ENCODE measurements at regions not wholly inside any gene's neighbourhood (a gene's known extent, or its start where the extent isn't known, plus 50 kb on each side); places are given as distances from the start of the nearest gene placed in this dataset.

DNA sequence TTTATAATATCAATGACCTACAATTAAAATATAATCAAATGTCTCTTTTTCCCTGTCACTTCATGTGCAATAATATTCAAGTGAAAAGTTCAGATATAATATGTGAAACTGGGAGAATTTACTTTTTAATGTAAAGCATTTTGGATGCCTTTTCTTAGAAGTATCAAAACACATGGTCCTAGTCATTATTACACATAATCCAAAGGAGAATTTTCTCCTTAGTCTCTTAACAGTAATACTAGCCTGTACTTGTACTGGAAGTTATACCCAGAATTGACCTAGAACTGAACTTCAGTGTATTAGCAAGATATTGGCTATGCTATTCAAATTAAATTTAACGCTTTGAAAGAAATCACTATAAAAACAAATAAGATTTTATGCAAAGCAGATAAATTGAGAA is 842.6 kb upstream of the MANEA start:
- ChIA-PET CTCF (no interaction called here), POLR2A (no interaction called here), RAD21 (ENCODE audit: low non-redundant PET in 1 of 2, low total read pairs in 2 of 2, uncharacterized antibody in 2 of 2, unreplicated experiment in 2 of 2) (no interaction called here)
- no peaks in the 10 kb centered on the region for H3K79me2 ChIP-seq (ENCODE audit: insufficient read depth, low read length)
- no TSS peak for BruUV-seq (replicated peaks)
- peaks cover 0 to 3% of the 10 kb centered on the region in 2 experiments; a peak in 1 of 4 replicates for H3K9me3 ChIP-seq (ENCODE audit: control insufficient read depth in 1 of 2, insufficient read depth in 1 of 2, low read depth in 1 of 2, low read length in 2 of 2)
- H3K4me2 ChIP-seq (ENCODE audit: low read length), result no peak overlapping the region
- intact Hi-C loops (cut with micrococcal nuclease), result no loop called here
- H3K9ac ChIP-seq (ENCODE audit: low read length), result no peak overlapping the region
- H3K36me3 ChIP-seq (ENCODE audit: control insufficient read depth in 1 of 2, insufficient read depth in 2 of 2, low read length in 2 of 2), result no peaks in the 10 kb centered on the region
- no peak for ATAC-seq
- H3K27me3 ChIP-seq (ENCODE audit: insufficient read depth, low read length), result no peaks in the 10 kb centered on the region
- H2AFZ ChIP-seq (ENCODE audit: low read depth, low read length, poor library complexity, severe bottlenecking), result no peak overlapping the region
- no peaks in the 10 kb centered on the region for H4K20me1 ChIP-seq (ENCODE audit: insufficient read depth)
- no peak overlapping the region for H3K4me3 ChIP-seq (replicated peaks in 1 of 2; ENCODE audit: low read depth in 1 of 2, low read length in 2 of 2)
- H3K27ac ChIP-seq (ENCODE audit: low read depth, low read length), result no peak overlapping the region
- H3K9me2 ChIP-seq (ENCODE audit: insufficient read depth), result no peaks in the 10 kb centered on the region
- TF ChIP-seq ZNF274 (IDR thresholded peaks at IDR 0.05; ENCODE audit: low read depth, low read length), result no peak
- TF ChIP-seq SRF (IDR thresholded peaks at IDR 0.05; ENCODE audit: low read depth), result no peak
- TF ChIP-seq, protein P1, sequence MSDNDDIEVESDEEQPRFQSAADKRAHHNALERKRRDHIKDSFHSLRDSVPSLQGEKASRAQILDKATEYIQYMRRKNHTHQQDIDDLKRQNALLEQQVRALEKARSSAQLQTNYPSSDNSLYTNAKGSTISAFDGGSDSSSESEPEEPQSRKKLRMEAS (IDR thresholded peaks at IDR 0.05), result no peak
- no peak for TF ChIP-seq EGR1 (IDR thresholded peaks at IDR 0.05; ENCODE audit: low read depth)
- TF ChIP-seq, protein P2, sequence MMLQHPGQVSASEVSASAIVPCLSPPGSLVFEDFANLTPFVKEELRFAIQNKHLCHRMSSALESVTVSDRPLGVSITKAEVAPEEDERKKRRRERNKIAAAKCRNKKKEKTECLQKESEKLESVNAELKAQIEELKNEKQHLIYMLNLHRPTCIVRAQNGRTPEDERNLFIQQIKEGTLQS (IDR thresholded peaks at IDR 0.05), result no peak
- no peak for TF ChIP-seq POLR2A (IDR thresholded peaks at IDR 0.05; ENCODE audit: borderline replicate concordance, extremely low read depth, insufficient read depth, insufficient read length)
- no peak for TF ChIP-seq TCF7L2 (IDR thresholded peaks at IDR 0.05; ENCODE audit: borderline replicate concordance, extremely low read depth, insufficient read depth, insufficient read length)
- no peak for TF ChIP-seq POLR2AphosphoS5 (IDR thresholded peaks at IDR 0.05; ENCODE audit: low read depth, low read length)
- TF ChIP-seq ELF1 (IDR thresholded peaks at IDR 0.05; ENCODE audit: borderline replicate concordance, low read depth), result no peak
- TF ChIP-seq, protein P3, sequence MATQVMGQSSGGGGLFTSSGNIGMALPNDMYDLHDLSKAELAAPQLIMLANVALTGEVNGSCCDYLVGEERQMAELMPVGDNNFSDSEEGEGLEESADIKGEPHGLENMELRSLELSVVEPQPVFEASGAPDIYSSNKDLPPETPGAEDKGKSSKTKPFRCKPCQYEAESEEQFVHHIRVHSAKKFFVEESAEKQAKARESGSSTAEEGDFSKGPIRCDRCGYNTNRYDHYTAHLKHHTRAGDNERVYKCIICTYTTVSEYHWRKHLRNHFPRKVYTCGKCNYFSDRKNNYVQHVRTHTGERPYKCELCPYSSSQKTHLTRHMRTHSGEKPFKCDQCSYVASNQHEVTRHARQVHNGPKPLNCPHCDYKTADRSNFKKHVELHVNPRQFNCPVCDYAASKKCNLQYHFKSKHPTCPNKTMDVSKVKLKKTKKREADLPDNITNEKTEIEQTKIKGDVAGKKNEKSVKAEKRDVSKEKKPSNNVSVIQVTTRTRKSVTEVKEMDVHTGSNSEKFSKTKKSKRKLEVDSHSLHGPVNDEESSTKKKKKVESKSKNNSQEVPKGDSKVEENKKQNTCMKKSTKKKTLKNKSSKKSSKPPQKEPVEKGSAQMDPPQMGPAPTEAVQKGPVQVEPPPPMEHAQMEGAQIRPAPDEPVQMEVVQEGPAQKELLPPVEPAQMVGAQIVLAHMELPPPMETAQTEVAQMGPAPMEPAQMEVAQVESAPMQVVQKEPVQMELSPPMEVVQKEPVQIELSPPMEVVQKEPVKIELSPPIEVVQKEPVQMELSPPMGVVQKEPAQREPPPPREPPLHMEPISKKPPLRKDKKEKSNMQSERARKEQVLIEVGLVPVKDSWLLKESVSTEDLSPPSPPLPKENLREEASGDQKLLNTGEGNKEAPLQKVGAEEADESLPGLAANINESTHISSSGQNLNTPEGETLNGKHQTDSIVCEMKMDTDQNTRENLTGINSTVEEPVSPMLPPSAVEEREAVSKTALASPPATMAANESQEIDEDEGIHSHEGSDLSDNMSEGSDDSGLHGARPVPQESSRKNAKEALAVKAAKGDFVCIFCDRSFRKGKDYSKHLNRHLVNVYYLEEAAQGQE (IDR thresholded peaks at IDR 0.05; ENCODE audit: low read depth), result no peak
- no peak for TF ChIP-seq EZH2phosphoT487 (IDR thresholded peaks at IDR 0.05; ENCODE audit: borderline replicate concordance)
- no peak for TF ChIP-seq EZH2 (IDR thresholded peaks at IDR 0.05)
- no peak for TF ChIP-seq SP1 (IDR thresholded peaks at IDR 0.05; ENCODE audit: low read depth)
- no peak for TF ChIP-seq CEBPB (IDR thresholded peaks at IDR 0.05; ENCODE audit: low read depth)
- TF ChIP-seq RAD21 (IDR thresholded peaks at IDR 0.05; ENCODE audit: low read depth), result no peak
- no peak for TF ChIP-seq ZFX (IDR thresholded peaks at IDR 0.05)
- TF ChIP-seq SIN3A (IDR thresholded peaks at IDR 0.05; ENCODE audit: low read depth), result no peak
- TF ChIP-seq JUND (IDR thresholded peaks at IDR 0.05), result no peak
- TF ChIP-seq FOSL1 (IDR thresholded peaks at IDR 0.05; ENCODE audit: low read depth), result no peak
- H3K4me1 ChIP-seq (ENCODE audit: control insufficient read depth in 1 of 2, insufficient read depth in 2 of 2, low read length in 2 of 2), result no peaks in the 10 kb centered on the region
- DNase-seq (ENCODE audit: low read depth, low spot score), result no peak

All from HCT116 (cell line).